ENCODE measurements at regions not wholly inside any gene's neighbourhood (a gene's known extent, or its start where the extent isn't known, plus 50 kb on each side); places are given as distances from the start of the nearest gene placed in this dataset.

- Histone ChIP-seq H3K9me3 (ENCODE audit: insufficient read depth, low read depth, low read length) (no peaks in the 10 kb centered on the region; the same call in 1 of the 2 replicates), H3K27me3 (ENCODE audit: insufficient read depth, low read length) (no peaks in the 10 kb centered on the region), H3K4me3 (ENCODE audit: low read length) (no peak overlapping the region), H3K27ac (ENCODE audit: low read length) (no peak overlapping the region), H3K36me3 (ENCODE audit: insufficient read depth, low read depth, low read length) (no peaks in the 10 kb centered on the region), H3K9ac (ENCODE audit: low read depth, low read length) (no peak overlapping the region), H3K4me1 (ENCODE audit: insufficient read depth, low read length) (no peaks in the 10 kb centered on the region)
Observed at GRCh38 chr15:35596285-35596684, 50.3 kb upstream of the DPH6 start.

GRCh38 chr15:35602836-35603235, 56.9 kb upstream of the DPH6 start:
- no peaks in the 10 kb centered on the region for H3K36me3 ChIP-seq (ENCODE audit: insufficient read depth, low read depth, low read length)
- H3K27ac ChIP-seq (ENCODE audit: low read length) = no peak overlapping the region
- H3K9me3 ChIP-seq (ENCODE audit: insufficient read depth, low read depth, low read length) = no peaks in the 10 kb centered on the region
- H3K9ac ChIP-seq (ENCODE audit: low read depth, low read length) = no peak overlapping the region
- no peaks in the 10 kb centered on the region for H3K27me3 ChIP-seq (ENCODE audit: insufficient read depth, low read length)
- H3K4me1 ChIP-seq (ENCODE audit: insufficient read depth, low read length) = no peaks in the 10 kb centered on the region
- H3K4me3 ChIP-seq (ENCODE audit: low read length) = no peak overlapping the region

- no peaks in the 10 kb centered on the region for H3K36me3 ChIP-seq (ENCODE audit: insufficient read depth, low read depth, low read length)
- no peaks in the 10 kb centered on the region for H3K27me3 ChIP-seq (ENCODE audit: insufficient read depth, low read length)
- no peak overlapping the region for H3K27ac ChIP-seq (ENCODE audit: low read length)
- no peaks in the 10 kb centered on the region for H3K9me3 ChIP-seq (ENCODE audit: insufficient read depth, low read depth, low read length)
- H3K4me1 ChIP-seq (ENCODE audit: insufficient read depth, low read length) = no peaks in the 10 kb centered on the region
- H3K9ac ChIP-seq (ENCODE audit: low read depth, low read length) = no peak overlapping the region
- H3K4me3 ChIP-seq (ENCODE audit: low read length) = no peak overlapping the region
Observed at GRCh38 chr15:35603301-35603700, 57.3 kb upstream of the DPH6 start.

GRCh38 chr15:35603856-35604255, 57.9 kb upstream of the DPH6 start:
- Histone ChIP-seq H3K9me3 (ENCODE audit: insufficient read depth, low read depth, low read length) (no peaks in the 10 kb centered on the region), H3K4me3 (ENCODE audit: low read length) (no peak overlapping the region), H3K27ac (ENCODE audit: low read length) (no peak overlapping the region), H3K4me1 (ENCODE audit: insufficient read depth, low read length) (no peaks in the 10 kb centered on the region), H3K36me3 (ENCODE audit: insufficient read depth, low read depth, low read length) (no peaks in the 10 kb centered on the region), H3K27me3 (ENCODE audit: insufficient read depth, low read length) (no peaks in the 10 kb centered on the region), H3K9ac (ENCODE audit: low read depth, low read length) (no peak overlapping the region)

- Histone ChIP-seq H3K9me3 (ENCODE audit: insufficient read depth, low read depth, low read length) (no peaks in the 10 kb centered on the region), H3K27ac (ENCODE audit: low read length) (no peak overlapping the region), H3K4me3 (ENCODE audit: low read length) (no peak overlapping the region), H3K27me3 (ENCODE audit: insufficient read depth, low read length) (no peaks in the 10 kb centered on the region), H3K36me3 (ENCODE audit: insufficient read depth, low read depth, low read length) (no peaks in the 10 kb centered on the region), H3K4me1 (ENCODE audit: insufficient read depth, low read length) (no peaks in the 10 kb centered on the region), H3K9ac (ENCODE audit: low read depth, low read length) (no peak overlapping the region)
Observed at GRCh38 chr15:35605764-35606449, 59.9 kb upstream of the DPH6 start.

- Histone ChIP-seq H3K27ac (ENCODE audit: low read length) (no peak overlapping the region), H3K4me1 (ENCODE audit: insufficient read depth, low read length) (no peaks in the 10 kb centered on the region), H3K4me3 (ENCODE audit: low read length) (no peak overlapping the region), H3K9me3 (ENCODE audit: insufficient read depth, low read depth, low read length) (no peaks in the 10 kb centered on the region), H3K36me3 (ENCODE audit: insufficient read depth, low read depth, low read length) (no peaks in the 10 kb centered on the region), H3K27me3 (ENCODE audit: insufficient read depth, low read length) (no peaks in the 10 kb centered on the region), H3K9ac (ENCODE audit: low read depth, low read length) (no peak overlapping the region)
Observed at GRCh38 chr15:35606450-35606779, 60.5 kb upstream of the DPH6 start.

GRCh38 chr15:35616498-35617271, 70.7 kb upstream of the DPH6 start:
- Histone ChIP-seq H3K9me3 (ENCODE audit: insufficient read depth, low read depth, low read length) (no peaks in the 10 kb centered on the region), H3K9ac (ENCODE audit: low read depth, low read length) (no peak overlapping the region), H3K36me3 (ENCODE audit: insufficient read depth, low read depth, low read length) (no peaks in the 10 kb centered on the region)

GRCh38 chr15:35618260-35619188, 72.6 kb upstream of the DPH6 start:
- no peak overlapping the region for H3K4me3 ChIP-seq (ENCODE audit: low read length)
- no peak overlapping the region for H3K9ac ChIP-seq (ENCODE audit: low read depth, low read length)
- H3K9me3 ChIP-seq (ENCODE audit: insufficient read depth, low read depth, low read length) = no peaks in the 10 kb centered on the region
- H3K27ac ChIP-seq (ENCODE audit: low read length) = no peak overlapping the region
- H3K36me3 ChIP-seq (ENCODE audit: insufficient read depth, low read depth, low read length) = no peaks in the 10 kb centered on the region
- H3K27me3 ChIP-seq (ENCODE audit: insufficient read depth, low read length) = no peaks in the 10 kb centered on the region
- H3K4me1 ChIP-seq (ENCODE audit: insufficient read depth, low read length) = no peaks in the 10 kb centered on the region

More at GRCh38 chr15:35616498-35617271, 70.7 kb upstream of the DPH6 start:
- Histone ChIP-seq H3K4me1 (ENCODE audit: insufficient read depth, low read length) (no peaks in the 10 kb centered on the region), H3K27me3 (ENCODE audit: insufficient read depth, low read length) (no peaks in the 10 kb centered on the region), H3K27ac (ENCODE audit: low read length) (no peak overlapping the region), H3K4me3 (ENCODE audit: low read length) (no peak overlapping the region)

GRCh38 chr15:35622641-35623340, 76.8 kb upstream of the DPH6 start:
- H3K36me3 ChIP-seq (ENCODE audit: insufficient read depth, low read depth, low read length) = no peaks in the 10 kb centered on the region

GRCh38 chr15:35624881-35625280, 78.9 kb upstream of the DPH6 start:
- Histone ChIP-seq H3K27me3 (ENCODE audit: insufficient read depth, low read length) (no peaks in the 10 kb centered on the region), H3K9me3 (ENCODE audit: insufficient read depth, low read depth, low read length) (no peaks in the 10 kb centered on the region), H3K27ac (ENCODE audit: low read length) (no peak overlapping the region), H3K4me3 (ENCODE audit: low read length) (no peak overlapping the region), H3K4me1 (ENCODE audit: insufficient read depth, low read length) (peaks cover under 1% of the 10 kb centered on the region; the same call in 1 of the 2 replicates), H3K36me3 (ENCODE audit: insufficient read depth, low read depth, low read length) (no peaks in the 10 kb centered on the region), H3K9ac (ENCODE audit: low read depth, low read length) (no peak overlapping the region)

More at GRCh38 chr15:35622641-35623340, 76.8 kb upstream of the DPH6 start:
- no peaks in the 10 kb centered on the region for H3K4me1 ChIP-seq (ENCODE audit: insufficient read depth, low read length)
- no peaks in the 10 kb centered on the region for H3K9me3 ChIP-seq (ENCODE audit: insufficient read depth, low read depth, low read length)
- H3K4me3 ChIP-seq (ENCODE audit: low read length) = no peak overlapping the region
- H3K27me3 ChIP-seq (ENCODE audit: insufficient read depth, low read length) = no peaks in the 10 kb centered on the region
- no peak overlapping the region for H3K27ac ChIP-seq (ENCODE audit: low read length)
- no peak overlapping the region for H3K9ac ChIP-seq (ENCODE audit: low read depth, low read length)

Measured in iPS-20b (cell line).